OCI-LY7 (cell line): ENCODE measurements at regions not wholly inside any gene's neighbourhood (a gene's known extent, or its start where the extent isn't known, plus 50 kb on each side); places are given as distances from the start of the nearest gene placed in this dataset.

Experiments used
- BruUV-seq: library from RNA; stranded (reverse); fragments of 400-500 nt; replicated peaks from 2 replicates; lab custom pipeline; 2021; lab: Mats Ljungman, UMichigan
- CTCF ChIA-PET: fragments of 300-600 bp; sonication (Branson Sonifier 250); formaldehyde crosslinking; loops from one replicate; lab custom pipeline; 2022; ENCODE audit warnings: antibody characterized with exemption; ENCODE audit not compliant: unreplicated experiment; lab: Charles Lee
- POLR2A ChIA-PET: fragments of 300-600 bp; sonication (Branson Sonifier 250); formaldehyde crosslinking; loops from one replicate; lab custom pipeline; 2022; ENCODE audit warnings: antibody characterized with exemption; lab: Charles Lee
- DNase-seq: peaks from one replicate; pipeline ENCODE4 v3.0.0-alpha.2; 2015; ENCODE audit warnings: low spot score
- H2AFZ ChIP-seq: fragments of 200-600 bp; sonication (generic), shearing (Covaris generic); 2 replicates; pipeline ENCODE4 v1.6.1; 2014; ENCODE audit warnings: mild to moderate bottlenecking, antibody characterized with exemption, low read length, moderate library complexity
- H3K27ac ChIP-seq: fragments of 200-600 bp; sonication (generic); 2 replicates; pipeline ENCODE4 v1.5.1; 2014; ENCODE audit warnings: mixed run types, low read depth, mild to moderate bottlenecking, moderate library complexity, low read length, inconsistent platforms; ENCODE audit not compliant: poor library complexity, severe bottlenecking
- H3K36me3 ChIP-seq: fragments of 200-600 bp; sonication (generic); 2 replicates; pipeline ENCODE4 v1.6.1; 2014; ENCODE audit warnings: mild to moderate bottlenecking, antibody characterized with exemption, low read length, moderate library complexity, mixed read lengths; ENCODE audit not compliant: insufficient read depth
- H3K4me1 ChIP-seq: fragments of 200-600 bp; sonication (generic); 2 replicates; pipeline ENCODE4 v1.5.1; 2014; ENCODE audit warnings: mild to moderate bottlenecking, low read length; ENCODE audit not compliant: insufficient read depth, poor library complexity, severe bottlenecking
- H3K4me2 ChIP-seq: fragments of 200-600 bp; sonication (generic); 2 replicates; pipeline ENCODE4 v1.6.1; 2014; ENCODE audit warnings: mild to moderate bottlenecking, low read length
- H3K4me3 ChIP-seq: fragments of 200-600 bp; sonication (generic); 2 replicates; pipeline ENCODE4 v1.5.1; 2014; ENCODE audit warnings: mild to moderate bottlenecking, low read depth, low read length; ENCODE audit not compliant: poor library complexity, severe bottlenecking
- H3K79me2 ChIP-seq: fragments of 200-600 bp; sonication (generic); 2 replicates; pipeline ENCODE4 v1.6.1; 2016; ENCODE audit warnings: low read depth, mild to moderate bottlenecking, low read length, moderate library complexity, mixed read lengths; ENCODE audit not compliant: insufficient read depth
- H3K9me2 ChIP-seq: fragments of 200-600 bp; sonication (generic); 2 replicates; pipeline ENCODE4 v1.6.1; 2016; ENCODE audit warnings: mild to moderate bottlenecking, low read length, mixed read lengths; ENCODE audit not compliant: insufficient read depth
- H3K9me3 ChIP-seq: fragments of 200-600 bp; sonication (generic); 2 replicates; pipeline ENCODE4 v1.6.1; 2014; ENCODE audit warnings: mild to moderate bottlenecking, mixed run types, low read length, mixed read lengths
- H4K20me1 ChIP-seq: fragments of 200-600 bp; sonication (generic); 2 replicates; pipeline ENCODE4 v1.6.1; 2014; ENCODE audit warnings: mild to moderate bottlenecking, antibody characterized with exemption, low read length, moderate library complexity, mixed read lengths; ENCODE audit not compliant: insufficient read depth
- EZH2phosphoT487 ChIP-seq: fragments of 200-600 bp; sonication (generic); IDR thresholded peaks from 2 replicates; pipeline ENCODE4 v1.6.1; 2018; ENCODE audit warnings: low read depth, borderline replicate concordance, mild to moderate bottlenecking, mixed run types, antibody characterized with exemption, low read length, moderate library complexity, mixed read lengths
- intact Hi-C: fragments of 100-400 bp; cut with micrococcal nuclease; formaldehyde crosslinking; loops from one replicate; pipeline ENCODE4 v1.10.0; 2022; ENCODE audit not compliant: unreplicated experiment
- TF ChIP-seq, protein P1 (sequence below): fragments of 200-600 bp; sonication (generic); conservative IDR thresholded peaks from 2 replicates; pipeline ENCODE4 v1.5.1; 2014; ENCODE audit warnings: mild to moderate bottlenecking, antibody characterized with exemption, low read length, moderate library complexity, mixed read lengths

- CTCF ChIA-PET = no interaction called here
Observed at GRCh38 chr6:62640749-62641148, 354.7 kb upstream of the KHDRBS2 start.

GRCh38 chr6:62626661-62627060, 340.6 kb upstream of the KHDRBS2 start:
- CTCF ChIA-PET = no interaction called here
- intact Hi-C loops = no loop called here

More at GRCh38 chr6:62640749-62641148, 354.7 kb upstream of the KHDRBS2 start:
- Histone ChIP-seq H3K9me3 (no peaks in the 10 kb centered on the region), H3K79me2 (no peaks in the 10 kb centered on the region), H3K4me2 (no peak overlapping the region), H3K9me2 (no peaks in the 10 kb centered on the region), H3K27ac (no peak overlapping the region), H3K36me3 (no peaks in the 10 kb centered on the region), H3K4me3 (no peak overlapping the region), H2AFZ (no peak overlapping the region), H4K20me1 (no peaks in the 10 kb centered on the region), H3K4me1 (no peaks in the 10 kb centered on the region)
- POLR2A ChIA-PET = no interaction called here
- DNase-seq = no peak
- no TSS peak for BruUV-seq
- no peak for TF ChIP-seq EZH2phosphoT487
- TF ChIP-seq, protein P1, sequence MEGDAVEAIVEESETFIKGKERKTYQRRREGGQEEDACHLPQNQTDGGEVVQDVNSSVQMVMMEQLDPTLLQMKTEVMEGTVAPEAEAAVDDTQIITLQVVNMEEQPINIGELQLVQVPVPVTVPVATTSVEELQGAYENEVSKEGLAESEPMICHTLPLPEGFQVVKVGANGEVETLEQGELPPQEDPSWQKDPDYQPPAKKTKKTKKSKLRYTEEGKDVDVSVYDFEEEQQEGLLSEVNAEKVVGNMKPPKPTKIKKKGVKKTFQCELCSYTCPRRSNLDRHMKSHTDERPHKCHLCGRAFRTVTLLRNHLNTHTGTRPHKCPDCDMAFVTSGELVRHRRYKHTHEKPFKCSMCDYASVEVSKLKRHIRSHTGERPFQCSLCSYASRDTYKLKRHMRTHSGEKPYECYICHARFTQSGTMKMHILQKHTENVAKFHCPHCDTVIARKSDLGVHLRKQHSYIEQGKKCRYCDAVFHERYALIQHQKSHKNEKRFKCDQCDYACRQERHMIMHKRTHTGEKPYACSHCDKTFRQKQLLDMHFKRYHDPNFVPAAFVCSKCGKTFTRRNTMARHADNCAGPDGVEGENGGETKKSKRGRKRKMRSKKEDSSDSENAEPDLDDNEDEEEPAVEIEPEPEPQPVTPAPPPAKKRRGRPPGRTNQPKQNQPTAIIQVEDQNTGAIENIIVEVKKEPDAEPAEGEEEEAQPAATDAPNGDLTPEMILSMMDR = no peak
- intact Hi-C loops = no loop called here

More at GRCh38 chr6:62626661-62627060, 340.6 kb upstream of the KHDRBS2 start:
- Histone ChIP-seq H3K9me2 (no peaks in the 10 kb centered on the region), H2AFZ (no peak overlapping the region), H3K4me3 (no peak overlapping the region), H3K4me1 (no peaks in the 10 kb centered on the region), H3K79me2 (no peaks in the 10 kb centered on the region), H3K4me2 (no peak overlapping the region), H4K20me1 (no peaks in the 10 kb centered on the region), H3K36me3 (no peaks in the 10 kb centered on the region), H3K9me3 (no peaks in the 10 kb centered on the region), H3K27ac (no peak overlapping the region)
- TF ChIP-seq EZH2phosphoT487 = no peak
- TF ChIP-seq, protein P1 = no peak
- BruUV-seq = no TSS peak
- DNase-seq = no peak
- POLR2A ChIA-PET = no interaction called here
